ENCODE measurements at regions not wholly inside any gene's neighbourhood (a gene's known extent, or its start where the extent isn't known, plus 50 kb on each side); places are given as distances from the start of the nearest gene placed in this dataset.
"Not testable (repeated sequence)": the region's sequence is repeated elsewhere in the genome, so short reads cannot be mapped to it uniquely, and the experiment has no call there.

DNA sequence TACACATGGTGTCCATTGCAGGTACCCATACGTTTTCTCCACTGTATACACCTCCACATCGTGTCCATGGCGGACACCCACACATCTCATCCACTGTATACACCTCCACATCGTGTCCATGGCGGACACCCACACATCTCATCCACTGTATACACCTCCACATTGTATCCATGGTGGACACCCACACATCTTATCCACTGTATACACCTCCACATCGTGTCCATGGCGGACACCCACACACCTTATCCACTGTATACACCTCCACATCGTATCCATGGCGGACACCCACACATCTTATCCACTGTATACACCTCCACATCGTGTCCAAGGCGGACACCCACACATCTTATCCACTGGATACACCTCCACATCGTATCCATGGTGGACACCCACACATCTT, 50.4 kb upstream of the TTC34 start:
- H3K4me1 ChIP-seq (ENCODE audit: control insufficient read depth, insufficient read depth, low read length, poor library complexity, severe bottlenecking); H3K36me3 ChIP-seq (ENCODE audit: control insufficient read depth, insufficient read depth, low read length); H3K4me3 ChIP-seq (ENCODE audit: extremely low read depth, insufficient read depth, low read length, poor library complexity, severe bottlenecking); H3K27ac ChIP-seq (ENCODE audit: low read depth, low read length, severe bottlenecking): not testable (repeated sequence)
- 70 to 76% methylated on average over 9 to 12 of the region's 12 CpGs for WGBS, 2 experiments (ENCODE audit: insufficient coverage in 2 of 2)
- peaks cover 49% of the 10 kb centered on the region for H3K9me3 ChIP-seq (ENCODE audit: control insufficient read depth, low read length)

DNA sequence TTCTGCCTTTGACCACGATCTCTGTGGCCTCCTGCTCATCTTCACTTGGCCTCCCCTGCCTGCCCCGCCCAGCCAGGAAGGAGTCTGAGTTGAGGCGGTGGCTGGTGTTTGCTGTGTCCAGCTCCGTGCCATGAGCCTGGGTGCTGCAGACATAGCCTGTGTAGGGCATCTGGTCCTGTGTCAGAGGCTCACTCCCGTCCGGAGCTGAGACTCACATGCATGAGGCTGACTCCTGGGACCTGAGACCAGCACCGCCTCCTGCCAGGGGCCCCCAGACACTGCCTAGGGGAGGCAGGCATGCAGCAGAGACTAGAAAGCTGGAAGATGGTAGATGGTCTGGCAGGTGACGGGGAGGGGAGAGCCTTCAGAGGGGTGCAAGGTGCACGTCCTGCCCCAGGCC, 52.2 kb upstream of the TTC34 start:
- 65 to 87% methylated on average over 5 to 9 of the region's 9 CpGs for WGBS, 2 experiments (ENCODE audit: insufficient coverage in 2 of 2)
- H3K27ac ChIP-seq (ENCODE audit: low read depth, low read length, severe bottlenecking) = no peak overlapping the region
- H3K36me3 ChIP-seq (ENCODE audit: control insufficient read depth, insufficient read depth, low read length) = no peaks in the 10 kb centered on the region
- no peaks in the 10 kb centered on the region for H3K4me1 ChIP-seq (ENCODE audit: control insufficient read depth, insufficient read depth, low read length, poor library complexity, severe bottlenecking)
- peaks cover 53% of the 10 kb centered on the region for H3K9me3 ChIP-seq (ENCODE audit: control insufficient read depth, low read length)
- H3K4me3 ChIP-seq (ENCODE audit: extremely low read depth, insufficient read depth, low read length, poor library complexity, severe bottlenecking) = no peak overlapping the region

DNA sequence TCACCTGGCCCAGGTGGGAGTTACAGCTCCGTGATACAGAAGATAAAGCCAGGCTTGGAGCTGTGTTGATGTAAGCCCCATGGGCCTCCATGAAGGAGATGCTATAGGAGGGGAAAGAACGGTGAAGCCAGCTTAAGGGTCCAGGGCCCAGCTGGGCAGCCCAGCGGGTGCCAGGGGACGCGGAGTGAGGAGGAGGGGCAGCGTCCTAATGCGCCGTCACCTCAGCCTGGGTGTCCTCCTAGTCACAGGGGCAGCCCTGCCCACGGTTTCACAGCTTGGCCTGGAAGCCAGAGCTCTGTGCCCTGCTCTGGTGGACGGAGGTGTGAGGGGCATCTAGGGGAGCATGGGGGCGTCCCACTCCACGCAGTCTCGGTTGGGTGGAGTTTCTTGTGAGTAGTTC, 52.7 kb upstream of the TTC34 start:
- peaks cover 57% of the 10 kb centered on the region for H3K9me3 ChIP-seq (ENCODE audit: control insufficient read depth, low read length)
- H3K4me3 ChIP-seq (ENCODE audit: extremely low read depth, insufficient read depth, low read length, poor library complexity, severe bottlenecking) = no peak overlapping the region
- WGBS, 2 experiments (ENCODE audit: insufficient coverage in 2 of 2) = 80 to 82% methylated on average over 6 to 7 of the region's 13 CpGs
- no peaks in the 10 kb centered on the region for H3K36me3 ChIP-seq (ENCODE audit: control insufficient read depth, insufficient read depth, low read length)
- no peaks in the 10 kb centered on the region for H3K4me1 ChIP-seq (ENCODE audit: control insufficient read depth, insufficient read depth, low read length, poor library complexity, severe bottlenecking)
- no peak overlapping the region for H3K27ac ChIP-seq (ENCODE audit: low read depth, low read length, severe bottlenecking)

DNA sequence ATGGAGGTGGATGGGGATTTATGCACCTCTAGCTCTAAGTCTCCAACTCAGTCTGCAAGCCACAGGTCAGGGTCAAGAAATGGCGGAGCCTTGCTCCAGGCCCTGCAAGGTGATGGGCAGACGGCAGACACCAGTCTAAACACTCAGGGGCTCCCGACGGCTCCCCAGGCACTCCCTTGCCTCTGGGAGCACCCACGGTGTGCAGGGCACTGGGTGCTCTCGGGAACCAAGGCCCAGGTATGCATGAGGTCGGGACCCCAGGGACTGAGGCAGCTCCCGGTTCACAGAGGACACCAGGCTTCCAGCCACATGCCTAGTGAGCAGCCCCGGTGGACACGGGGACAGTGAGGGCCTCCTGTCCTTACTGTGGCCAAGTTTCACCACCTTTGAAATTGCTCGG, 53.1 kb upstream of the TTC34 start:
- Histone ChIP-seq H3K4me3 (ENCODE audit: extremely low read depth, insufficient read depth, low read length, poor library complexity, severe bottlenecking) (no peak overlapping the region), H3K4me1 (ENCODE audit: control insufficient read depth, insufficient read depth, low read length, poor library complexity, severe bottlenecking) (no peaks in the 10 kb centered on the region), H3K27ac (ENCODE audit: low read depth, low read length, severe bottlenecking) (no peak overlapping the region), H3K9me3 (ENCODE audit: control insufficient read depth, low read length) (peaks cover 58% of the 10 kb centered on the region), H3K36me3 (ENCODE audit: control insufficient read depth, insufficient read depth, low read length) (no peaks in the 10 kb centered on the region)
- WGBS, 2 experiments (ENCODE audit: insufficient coverage in 2 of 2) = 77 to 87% methylated on average over 11 of the region's 11 CpGs

DNA sequence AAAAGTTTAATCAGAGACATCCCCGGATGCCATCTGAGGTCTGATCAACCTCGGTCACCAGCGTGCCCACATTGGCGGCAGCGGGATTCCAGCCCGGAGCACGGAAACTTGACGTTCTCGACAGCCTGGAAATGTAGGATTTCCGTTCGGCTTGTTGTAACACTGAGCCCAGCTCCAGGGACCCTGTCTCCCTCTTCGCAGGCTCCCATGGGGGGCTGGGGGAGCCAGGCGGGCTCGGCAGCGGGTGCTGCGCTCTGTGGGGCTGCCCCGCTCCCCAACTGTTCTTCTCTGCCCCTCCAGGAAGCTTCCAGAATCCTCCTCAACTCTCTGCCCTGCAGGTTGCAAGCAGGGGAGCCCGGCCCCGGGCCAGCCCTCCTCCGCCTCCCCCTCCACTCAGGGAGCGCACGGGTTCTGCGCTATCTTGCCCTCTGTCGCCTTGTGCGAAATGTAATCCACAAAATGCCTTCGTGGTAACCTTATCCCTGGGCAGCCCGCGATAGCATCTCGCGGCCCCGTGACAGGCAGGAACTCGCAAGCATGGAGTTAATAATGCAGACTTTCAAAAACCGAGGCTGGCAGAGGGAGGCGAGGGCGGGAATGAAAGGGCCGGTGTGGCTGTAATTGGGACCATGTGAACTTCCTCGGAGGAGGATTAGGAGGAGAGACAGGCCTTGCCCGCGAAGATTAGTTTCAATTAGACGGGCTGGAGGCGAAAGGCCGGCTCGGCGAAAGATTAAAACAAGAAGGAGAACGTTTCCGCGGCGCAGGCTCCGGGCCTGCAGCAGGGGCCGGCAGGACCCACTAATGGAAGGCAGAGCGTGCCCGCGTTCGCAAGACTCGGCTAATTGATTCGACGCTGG, 53.9 kb upstream of the TTC34 start:
- no peak overlapping the region for H3K4me3 ChIP-seq (ENCODE audit: extremely low read depth, insufficient read depth, low read length, poor library complexity, severe bottlenecking)
- peaks cover 58% of the 10 kb centered on the region for H3K9me3 ChIP-seq (ENCODE audit: control insufficient read depth, low read length)
- H3K27ac ChIP-seq (ENCODE audit: low read depth, low read length, severe bottlenecking) = no peak overlapping the region
- WGBS, 2 experiments (ENCODE audit: insufficient coverage in 2 of 2) = 89% methylated on average over 53 of the region's 57 CpGs
- H3K4me1 ChIP-seq (ENCODE audit: control insufficient read depth, insufficient read depth, low read length, poor library complexity, severe bottlenecking) = no peaks in the 10 kb centered on the region
- H3K36me3 ChIP-seq (ENCODE audit: control insufficient read depth, insufficient read depth, low read length) = no peaks in the 10 kb centered on the region

DNA sequence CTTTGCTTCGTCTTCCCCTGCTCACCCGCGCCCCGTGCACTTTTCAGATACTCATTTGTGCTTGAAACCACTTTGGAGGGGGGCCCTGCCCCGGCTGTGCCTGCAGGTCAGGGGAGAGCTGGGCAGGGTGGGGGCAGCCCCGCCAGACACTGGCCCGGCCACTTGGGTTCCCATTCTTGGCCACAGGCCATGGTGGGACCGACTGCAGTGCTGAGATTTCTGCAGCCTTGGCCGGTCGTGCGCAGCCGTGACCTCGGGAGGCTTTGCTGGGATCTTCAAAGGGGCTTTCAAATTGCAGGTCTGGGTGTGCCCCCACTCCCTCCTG, 54.5 kb upstream of the TTC34 start:
- H3K9me3 ChIP-seq (ENCODE audit: control insufficient read depth, low read length) = peaks cover 54% of the 10 kb centered on the region
- no peak overlapping the region for H3K4me3 ChIP-seq (ENCODE audit: extremely low read depth, insufficient read depth, low read length, poor library complexity, severe bottlenecking)
- H3K27ac ChIP-seq (ENCODE audit: low read depth, low read length, severe bottlenecking) = no peak overlapping the region
- WGBS, 2 experiments (ENCODE audit: insufficient coverage in 2 of 2) = 88 to 89% methylated on average over 12 to 13 of the region's 13 CpGs
- H3K36me3 ChIP-seq (ENCODE audit: control insufficient read depth, insufficient read depth, low read length) = no peaks in the 10 kb centered on the region
- no peaks in the 10 kb centered on the region for H3K4me1 ChIP-seq (ENCODE audit: control insufficient read depth, insufficient read depth, low read length, poor library complexity, severe bottlenecking)

DNA sequence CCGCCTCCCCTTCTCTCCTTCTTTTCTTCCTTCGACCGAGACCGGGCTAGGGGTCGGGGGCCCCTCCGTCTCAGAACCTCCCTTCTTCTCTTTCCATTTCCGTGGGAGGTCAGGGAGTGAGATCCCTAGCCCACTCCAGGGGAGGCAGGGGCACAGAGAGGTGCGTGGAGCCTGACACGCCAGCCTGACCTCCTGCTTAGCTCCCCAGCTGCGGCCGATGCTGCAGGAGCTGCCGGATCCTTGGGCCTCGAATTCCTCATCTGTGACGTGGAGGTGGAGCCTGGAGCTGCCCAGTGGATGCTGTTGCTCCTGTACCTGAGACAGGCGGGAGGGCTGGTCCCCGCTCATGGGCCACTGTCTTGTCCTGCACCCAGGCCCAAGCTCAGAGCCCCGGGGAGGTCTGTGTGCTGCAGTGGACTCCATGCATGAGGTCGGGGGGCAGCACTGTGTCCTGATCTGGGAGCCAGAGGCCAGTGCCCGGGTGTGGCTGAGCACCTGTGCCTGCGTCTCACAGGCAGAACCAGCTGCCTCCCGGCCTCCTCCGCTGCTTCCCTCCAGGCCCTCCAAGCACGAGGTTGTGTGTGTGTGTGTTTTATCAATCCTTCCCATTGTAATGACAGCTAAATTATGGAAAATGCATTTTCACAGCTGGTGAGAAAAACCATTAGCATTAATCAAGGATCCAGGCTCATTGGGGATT, 55.3 kb upstream of the TTC34 start:
- Histone ChIP-seq H3K9me3 (ENCODE audit: control insufficient read depth, low read length) (peaks cover 61% of the 10 kb centered on the region), H3K27ac (ENCODE audit: low read depth, low read length, severe bottlenecking) (no peak overlapping the region), H3K36me3 (ENCODE audit: control insufficient read depth, insufficient read depth, low read length) (no peaks in the 10 kb centered on the region), H3K4me3 (ENCODE audit: extremely low read depth, insufficient read depth, low read length, poor library complexity, severe bottlenecking) (no peak overlapping the region), H3K4me1 (ENCODE audit: control insufficient read depth, insufficient read depth, low read length, poor library complexity, severe bottlenecking) (no peaks in the 10 kb centered on the region)
- WGBS, 2 experiments (ENCODE audit: insufficient coverage in 2 of 2) = 83 to 86% methylated on average over 9 to 18 of the region's 23 CpGs

DNA sequence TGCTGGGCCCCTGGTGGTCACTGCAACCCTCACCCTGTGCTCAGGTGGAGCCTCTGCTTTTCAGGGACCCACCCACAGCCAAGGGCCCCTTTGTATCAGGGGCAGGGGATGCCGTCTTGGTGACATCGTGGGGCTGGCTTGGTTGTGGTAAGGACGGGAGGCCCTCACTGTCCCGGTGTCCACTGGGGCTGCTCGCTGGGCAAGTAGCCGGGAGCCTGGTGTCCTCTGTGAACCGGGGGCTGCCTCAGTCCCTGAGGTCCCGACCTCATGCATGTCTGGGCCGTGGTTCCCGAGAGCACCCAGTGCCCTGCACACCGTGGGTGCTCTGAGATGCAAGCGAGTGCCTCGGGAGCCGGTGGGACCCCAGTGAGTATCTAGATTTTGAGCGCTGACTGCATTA, 56.0 kb upstream of the TTC34 start:
- Histone ChIP-seq H3K36me3 (ENCODE audit: control insufficient read depth, insufficient read depth, low read length) (no peaks in the 10 kb centered on the region), H3K9me3 (ENCODE audit: control insufficient read depth, low read length) (peaks cover 64% of the 10 kb centered on the region), H3K27ac (ENCODE audit: low read depth, low read length, severe bottlenecking) (no peak overlapping the region), H3K4me1 (ENCODE audit: control insufficient read depth, insufficient read depth, low read length, poor library complexity, severe bottlenecking) (no peaks in the 10 kb centered on the region), H3K4me3 (ENCODE audit: extremely low read depth, insufficient read depth, low read length, poor library complexity, severe bottlenecking) (no peak overlapping the region)
- WGBS, 2 experiments (ENCODE audit: insufficient coverage in 2 of 2) = 82 to 83% methylated on average over 11 to 15 of the region's 15 CpGs

DNA sequence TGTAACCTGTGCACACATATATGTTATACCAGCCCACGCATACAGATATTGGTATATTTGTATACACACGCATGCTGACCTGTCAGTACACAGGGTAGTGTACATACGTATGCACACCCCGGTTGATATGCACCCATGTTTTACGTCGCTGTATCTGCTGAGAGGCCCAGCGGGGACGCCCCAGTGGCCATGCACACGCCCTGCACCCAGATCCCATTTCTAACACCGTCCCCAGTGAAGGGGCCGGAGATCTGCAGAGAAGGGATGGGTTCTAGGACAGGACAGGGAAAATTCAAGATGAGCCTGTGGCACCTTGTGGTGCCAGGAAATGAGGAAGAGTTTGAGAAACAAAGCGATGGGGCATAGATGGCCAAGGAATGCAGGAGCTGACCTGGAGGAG, 57.2 kb upstream of the TTC34 start:
- Histone ChIP-seq H3K36me3 (ENCODE audit: control insufficient read depth, insufficient read depth, low read length) (no peaks in the 10 kb centered on the region), H3K4me3 (ENCODE audit: extremely low read depth, insufficient read depth, low read length, poor library complexity, severe bottlenecking) (no peak overlapping the region), H3K27ac (ENCODE audit: low read depth, low read length, severe bottlenecking) (no peak overlapping the region), H3K4me1 (ENCODE audit: control insufficient read depth, insufficient read depth, low read length, poor library complexity, severe bottlenecking) (no peaks in the 10 kb centered on the region), H3K9me3 (ENCODE audit: control insufficient read depth, low read length) (peaks cover 63% of the 10 kb centered on the region)
- WGBS, 2 experiments (ENCODE audit: insufficient coverage in 2 of 2) = 85 to 87% methylated on average over 11 of the region's 12 CpGs

DNA sequence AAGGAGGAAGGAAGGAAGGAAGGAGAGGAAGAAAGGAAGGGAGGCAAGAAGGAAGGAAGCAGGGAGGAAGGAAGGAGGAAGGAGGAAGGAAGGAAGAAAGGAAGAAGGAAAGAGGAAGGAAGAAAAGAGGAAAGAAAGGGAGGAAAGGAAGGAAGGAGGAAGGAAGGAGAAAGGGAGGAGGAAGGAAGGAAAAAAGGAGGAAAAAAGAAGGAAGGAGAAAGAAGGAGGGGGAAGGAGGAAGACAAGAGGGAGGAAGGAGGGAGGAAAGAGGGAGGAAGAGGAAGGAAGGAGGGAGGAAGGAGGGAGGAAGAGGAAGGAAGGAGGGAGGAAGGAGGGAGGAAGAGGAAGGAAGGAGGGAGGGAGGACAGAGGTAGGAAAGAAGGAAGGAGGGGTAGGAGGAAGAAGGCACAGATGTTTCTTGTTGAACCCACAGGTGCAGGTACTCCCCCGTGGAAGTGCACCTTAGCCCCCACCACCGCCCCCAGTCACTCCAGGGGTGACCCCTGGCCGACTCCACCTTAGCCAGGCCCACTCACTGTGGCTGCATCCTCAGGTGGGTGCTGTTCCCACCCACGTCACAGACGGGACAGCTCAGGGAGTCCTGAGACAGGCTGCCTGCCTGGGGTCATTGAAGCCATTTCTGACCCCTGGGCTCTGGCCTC, 57.9 kb upstream of the TTC34 start:
- no peaks in the 10 kb centered on the region for H3K4me1 ChIP-seq (ENCODE audit: control insufficient read depth, insufficient read depth, low read length, poor library complexity, severe bottlenecking)
- H3K4me3 ChIP-seq (ENCODE audit: extremely low read depth, insufficient read depth, low read length, poor library complexity, severe bottlenecking) = no peak overlapping the region
- no peak overlapping the region for H3K27ac ChIP-seq (ENCODE audit: low read depth, low read length, severe bottlenecking)
- 79 to 91% methylated on average over 3 to 5 of the region's 5 CpGs for WGBS, 2 experiments (ENCODE audit: insufficient coverage in 2 of 2)
- peaks cover 57% of the 10 kb centered on the region for H3K9me3 ChIP-seq (ENCODE audit: control insufficient read depth, low read length)
- H3K36me3 ChIP-seq (ENCODE audit: control insufficient read depth, insufficient read depth, low read length) = no peaks in the 10 kb centered on the region
